ENCODE measurements at regions not wholly inside any gene's neighbourhood (a gene's known extent, or its start where the extent isn't known, plus 50 kb on each side); places are given as distances from the start of the nearest gene placed in this dataset.

GRCh38 chr2:9063023-9063606 lies 59.6 kb upstream of the MBOAT2 start:
- Histone ChIP-seq H3K9me3 (ENCODE audit: low read length) (no peaks in the 10 kb centered on the region), H3K36me3 (ENCODE audit: insufficient read depth, low read length) (no peaks in the 10 kb centered on the region), H3K27me3 (ENCODE audit: insufficient read depth, low read length, poor library complexity, severe bottlenecking) (no peaks in the 10 kb centered on the region), H3K4me3 (ENCODE audit: low read length) (no peak overlapping the region), H3K4me1 (ENCODE audit: insufficient read depth, low read length) (no peaks in the 10 kb centered on the region), H3K27ac (ENCODE audit: low read depth, low read length) (no peak overlapping the region)
- no peak overlapping the region for H3K4me3 Mint-ChIP-seq
- peak overlapping the region in 1 of 8 donors; percentile 87 for H3K27ac Mint-ChIP-seq
- ChIA-PET POLR2A (no interaction called here), CTCF (no interaction called here)
- no peaks in the 10 kb centered on the region for H3K4me1 Mint-ChIP-seq
- H3K27me3 Mint-ChIP-seq = peaks cover 8 to 44% of the 10 kb centered on the region in 2 donors
- no peak for DNase-seq
- peaks cover 0 to 8% (median 3%) of the 10 kb centered on the region in 3 donors for H3K36me3 Mint-ChIP-seq
- peaks cover 11 to 31% (median 26%) of the 10 kb centered on the region in 5 donors for H3K9me3 Mint-ChIP-seq

GRCh38 chr2:9060819-9061218 lies 57.3 kb upstream of the MBOAT2 start:
- no peak overlapping the region for H3K27ac ChIP-seq (ENCODE audit: low read depth, low read length)
- no peak for DNase-seq
- no peak overlapping the region for H3K27ac Mint-ChIP-seq
- H3K4me1 ChIP-seq (ENCODE audit: insufficient read depth, low read length) = no peaks in the 10 kb centered on the region
- H3K4me3 Mint-ChIP-seq = no peak overlapping the region
- H3K9me3 ChIP-seq (ENCODE audit: low read length) = no peaks in the 10 kb centered on the region
- no peak overlapping the region for H3K4me3 ChIP-seq (ENCODE audit: low read length)
- H3K4me1 Mint-ChIP-seq = peaks cover under 1 to 2% (median 1%) of the 10 kb centered on the region in 3 donors
- peaks cover 0 to 8% (median 2%) of the 10 kb centered on the region in 3 donors for H3K36me3 Mint-ChIP-seq
- ChIA-PET CTCF (no interaction called here), POLR2A (no interaction called here)
- H3K27me3 Mint-ChIP-seq = peaks cover 6 to 37% of the 10 kb centered on the region in 2 donors
- H3K9me3 Mint-ChIP-seq = peaks cover 4 to 17% (median 13%) of the 10 kb centered on the region in 5 donors
- H3K36me3 ChIP-seq (ENCODE audit: insufficient read depth, low read length) = no peaks in the 10 kb centered on the region
- no peaks in the 10 kb centered on the region for H3K27me3 ChIP-seq (ENCODE audit: insufficient read depth, low read length, poor library complexity, severe bottlenecking)

GRCh38 chr2:9057939-9058761 lies 54.7 kb upstream of the MBOAT2 start:
- Mint-ChIP-seq H3K4me3 (no peak overlapping the region), H3K4me1 (peaks cover 10 to 13% (median 11%) of the 10 kb centered on the region in 3 donors), H3K9me3 (peaks cover 0 to 3% (median 2%) of the 10 kb centered on the region in 5 donors), H3K27ac (no peak overlapping the region), H3K27me3 (peaks cover 4 to 30% of the 10 kb centered on the region in 2 donors), H3K36me3 (peaks cover 0 to 2% (median 0%) of the 10 kb centered on the region in 3 donors)
- DNase-seq = no peak
- Histone ChIP-seq H3K9me3 (ENCODE audit: low read length) (no peaks in the 10 kb centered on the region), H3K4me3 (ENCODE audit: low read length) (no peak overlapping the region), H3K36me3 (ENCODE audit: insufficient read depth, low read length) (no peaks in the 10 kb centered on the region), H3K27ac (ENCODE audit: low read depth, low read length) (no peak overlapping the region), H3K27me3 (ENCODE audit: insufficient read depth, low read length, poor library complexity, severe bottlenecking) (no peaks in the 10 kb centered on the region), H3K4me1 (ENCODE audit: insufficient read depth, low read length) (peaks cover 5% of the 10 kb centered on the region)
- POLR2A ChIA-PET = no interaction called here
- CTCF ChIA-PET = no interaction called here

- H3K9me3 ChIP-seq (ENCODE audit: low read length) = no peaks in the 10 kb centered on the region
- H3K27me3 Mint-ChIP-seq = peaks cover 3 to 32% of the 10 kb centered on the region in 2 donors
- H3K4me1 ChIP-seq (ENCODE audit: insufficient read depth, low read length) = peaks cover 5% of the 10 kb centered on the region
- no peak for DNase-seq
- H3K27ac ChIP-seq (ENCODE audit: low read depth, low read length) = no peak overlapping the region
- H3K27ac Mint-ChIP-seq = no peak overlapping the region
- no peaks in the 10 kb centered on the region for H3K27me3 ChIP-seq (ENCODE audit: insufficient read depth, low read length, poor library complexity, severe bottlenecking)
- H3K4me1 Mint-ChIP-seq = peaks cover 10 to 13% (median 11%) of the 10 kb centered on the region in 3 donors
- ChIA-PET POLR2A (no interaction called here), CTCF (no interaction called here)
- no peaks in the 10 kb centered on the region for H3K36me3 Mint-ChIP-seq
- H3K4me3 Mint-ChIP-seq = no peak overlapping the region
- no peak overlapping the region for H3K4me3 ChIP-seq (ENCODE audit: low read length)
- no peaks in the 10 kb centered on the region for H3K36me3 ChIP-seq (ENCODE audit: insufficient read depth, low read length)
- H3K9me3 Mint-ChIP-seq = peaks cover 0 to 3% (median 0%) of the 10 kb centered on the region in 5 donors
Measured at GRCh38 chr2:9055471-9055870, 52.0 kb upstream of the MBOAT2 start.

- Mint-ChIP-seq H3K4me3 (no peak overlapping the region), H3K36me3 (no peaks in the 10 kb centered on the region), H3K27me3 (peaks cover under 1 to 22% of the 10 kb centered on the region in 2 donors), H3K27ac (no peak overlapping the region), H3K4me1 (peaks cover 10 to 13% (median 11%) of the 10 kb centered on the region in 3 donors), H3K9me3 (peaks cover 0 to 3% (median 0%) of the 10 kb centered on the region in 5 donors)
- Histone ChIP-seq H3K4me1 (ENCODE audit: insufficient read depth, low read length) (peaks cover 5% of the 10 kb centered on the region), H3K9me3 (ENCODE audit: low read length) (no peaks in the 10 kb centered on the region), H3K27me3 (ENCODE audit: insufficient read depth, low read length, poor library complexity, severe bottlenecking) (no peaks in the 10 kb centered on the region), H3K36me3 (ENCODE audit: insufficient read depth, low read length) (no peaks in the 10 kb centered on the region), H3K27ac (ENCODE audit: low read depth, low read length) (no peak overlapping the region), H3K4me3 (ENCODE audit: low read length) (no peak overlapping the region)
- CTCF ChIA-PET = no interaction called here
- no peak for DNase-seq
- POLR2A ChIA-PET = no interaction called here
Measured at GRCh38 chr2:9053534-9053931, 50.0 kb upstream of the MBOAT2 start.

Measured in CD8-positive, alpha-beta memory T cell (primary cell).